BE2C (cell line): ENCODE measurements at regions not wholly inside any gene's neighbourhood (a gene's known extent, or its start where the extent isn't known, plus 50 kb on each side); places are given as distances from the start of the nearest gene placed in this dataset.

Source experiments
- DNase-seq: peaks from one replicate; pipeline ENCODE4 v3.0.0-alpha.2; 2020
- H3K27me3 ChIP-seq: fragments of 250-450 bp; sonication (Bioruptor Pico); 2 replicates; pipeline ENCODE4 v1.5.1; 2020; ENCODE audit warnings: mild to moderate bottlenecking
- H3K36me3 ChIP-seq: fragments of 250-450 bp; sonication (Bioruptor Pico); 2 replicates; pipeline ENCODE4 v1.5.1; 2020; ENCODE audit warnings: mild to moderate bottlenecking
- H3K4me1 ChIP-seq: fragments of 250-450 bp; sonication (Bioruptor Pico); 2 replicates; pipeline ENCODE4 v1.5.1; 2020
- H3K4me3 ChIP-seq: 2 replicates; pipeline ENCODE4 v1.5.1; 2011; ENCODE audit warnings: low read depth, low read length
- H3K9me3 ChIP-seq: fragments of 250-450 bp; sonication (Bioruptor Pico); 2 replicates; pipeline ENCODE4 v1.5.1; 2020
- TF ChIP-seq, protein P1 (sequence below): IDR thresholded peaks from 2 replicates; pipeline ENCODE4 v1.5.1; 2012; ENCODE audit warnings: mild to moderate bottlenecking, low read depth, low read length

DNA sequence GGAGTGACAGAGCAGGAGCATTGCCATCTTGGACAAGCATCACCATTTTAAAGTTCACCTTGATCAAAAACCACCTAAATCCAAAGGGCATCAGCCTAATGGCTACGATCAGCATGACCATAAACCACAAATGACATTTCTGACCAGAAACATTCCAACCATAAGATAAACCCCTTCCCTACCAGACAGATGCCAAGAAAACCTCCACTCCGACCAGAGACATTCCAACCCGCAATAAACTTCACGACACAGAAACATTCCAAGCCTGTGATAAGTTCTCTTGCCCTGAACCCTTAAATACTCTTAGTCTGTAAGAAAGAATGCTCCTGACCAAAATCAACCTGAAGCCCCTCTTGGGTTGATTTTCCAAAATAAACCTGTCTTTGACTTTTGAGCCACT, 606.9 kb downstream of the POM121L12 start:
- TF ChIP-seq, protein P1, sequence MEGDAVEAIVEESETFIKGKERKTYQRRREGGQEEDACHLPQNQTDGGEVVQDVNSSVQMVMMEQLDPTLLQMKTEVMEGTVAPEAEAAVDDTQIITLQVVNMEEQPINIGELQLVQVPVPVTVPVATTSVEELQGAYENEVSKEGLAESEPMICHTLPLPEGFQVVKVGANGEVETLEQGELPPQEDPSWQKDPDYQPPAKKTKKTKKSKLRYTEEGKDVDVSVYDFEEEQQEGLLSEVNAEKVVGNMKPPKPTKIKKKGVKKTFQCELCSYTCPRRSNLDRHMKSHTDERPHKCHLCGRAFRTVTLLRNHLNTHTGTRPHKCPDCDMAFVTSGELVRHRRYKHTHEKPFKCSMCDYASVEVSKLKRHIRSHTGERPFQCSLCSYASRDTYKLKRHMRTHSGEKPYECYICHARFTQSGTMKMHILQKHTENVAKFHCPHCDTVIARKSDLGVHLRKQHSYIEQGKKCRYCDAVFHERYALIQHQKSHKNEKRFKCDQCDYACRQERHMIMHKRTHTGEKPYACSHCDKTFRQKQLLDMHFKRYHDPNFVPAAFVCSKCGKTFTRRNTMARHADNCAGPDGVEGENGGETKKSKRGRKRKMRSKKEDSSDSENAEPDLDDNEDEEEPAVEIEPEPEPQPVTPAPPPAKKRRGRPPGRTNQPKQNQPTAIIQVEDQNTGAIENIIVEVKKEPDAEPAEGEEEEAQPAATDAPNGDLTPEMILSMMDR = no peak
- no peaks in the 10 kb centered on the region for H3K9me3 ChIP-seq
- H3K36me3 ChIP-seq = no peaks in the 10 kb centered on the region
- H3K27me3 ChIP-seq = no peaks in the 10 kb centered on the region
- no peak for DNase-seq
- H3K4me3 ChIP-seq = no peak overlapping the region
- H3K4me1 ChIP-seq = peaks cover 4% of the 10 kb centered on the region; the same call in 1 of the 2 replicates

DNA sequence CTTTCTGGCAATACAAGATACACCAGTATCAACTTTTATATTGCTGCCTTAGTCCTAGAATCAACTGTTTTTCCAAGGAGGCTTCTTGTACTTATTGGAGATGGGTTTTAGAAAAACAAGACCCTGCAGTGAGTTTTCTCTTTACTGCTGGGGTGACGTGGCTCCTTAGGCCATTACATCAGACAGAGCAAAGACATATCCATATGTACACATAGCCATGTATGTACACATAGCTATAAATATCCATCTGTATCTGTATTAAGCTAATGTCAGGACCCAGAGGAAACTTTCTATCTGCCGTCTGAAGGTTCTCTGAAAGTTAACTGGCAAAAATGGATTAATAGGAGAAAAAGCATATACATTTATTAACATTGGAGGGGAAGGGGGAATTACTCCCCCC, 607.4 kb downstream of the POM121L12 start:
- H3K4me3 ChIP-seq = no peak overlapping the region
- no peaks in the 10 kb centered on the region for H3K36me3 ChIP-seq
- TF ChIP-seq, protein P1 = no peak
- H3K27me3 ChIP-seq = no peaks in the 10 kb centered on the region
- no peak for DNase-seq
- no peaks in the 10 kb centered on the region for H3K9me3 ChIP-seq
- H3K4me1 ChIP-seq = peaks cover 4% of the 10 kb centered on the region; the same call in 1 of the 2 replicates

DNA sequence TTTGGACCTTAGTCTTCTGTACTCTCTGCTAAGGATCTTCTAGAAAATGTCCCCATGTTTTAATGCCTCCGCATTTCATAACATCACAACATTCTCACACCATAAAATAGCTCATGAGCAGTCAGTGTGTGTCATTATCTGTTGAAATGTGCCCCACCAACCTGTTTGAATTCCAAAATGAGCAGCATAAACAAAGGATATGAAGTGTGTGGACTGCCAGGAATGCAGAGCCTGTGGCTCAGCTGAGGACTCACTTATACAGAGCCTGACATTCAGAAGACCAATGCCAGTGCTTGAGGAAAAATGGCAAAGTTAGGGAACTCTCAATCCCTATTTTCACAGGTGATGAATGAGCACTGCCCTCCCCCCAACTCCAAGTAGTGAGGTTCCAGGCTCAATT, 621.4 kb downstream of the POM121L12 start:
- no peak for DNase-seq
- no peak overlapping the region for H3K4me3 ChIP-seq
- TF ChIP-seq, protein P1 = no peak

DNA sequence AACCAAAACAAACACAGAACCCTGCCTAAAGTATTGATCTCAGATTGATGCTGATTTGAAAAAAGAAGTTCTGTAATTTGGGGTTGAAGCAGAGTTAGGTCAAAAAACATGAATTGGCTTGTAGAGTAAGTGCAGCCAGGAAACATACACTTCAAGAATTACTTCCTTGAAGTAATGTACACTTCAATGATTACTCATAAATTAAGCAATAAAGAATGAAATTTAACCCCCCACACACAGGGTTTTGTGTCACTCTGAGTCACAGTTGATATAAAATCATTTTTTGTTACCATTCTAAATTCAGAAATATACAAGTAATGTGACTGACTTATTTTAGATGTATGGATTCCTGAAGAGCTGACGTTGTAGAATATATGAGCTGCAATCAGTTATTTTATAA, 622.2 kb downstream of the POM121L12 start:
- DNase-seq = no peak
- no peaks in the 10 kb centered on the region for H3K4me1 ChIP-seq
- no peaks in the 10 kb centered on the region for H3K9me3 ChIP-seq
- no peak overlapping the region for H3K4me3 ChIP-seq
- H3K27me3 ChIP-seq = no peaks in the 10 kb centered on the region
- TF ChIP-seq, protein P1 = no peak
- no peaks in the 10 kb centered on the region for H3K36me3 ChIP-seq

More for the DNA sequence above, 621.4 kb downstream of the POM121L12 start:
- H3K27me3 ChIP-seq = no peaks in the 10 kb centered on the region
- H3K36me3 ChIP-seq = no peaks in the 10 kb centered on the region
- no peaks in the 10 kb centered on the region for H3K9me3 ChIP-seq
- H3K4me1 ChIP-seq = no peaks in the 10 kb centered on the region

DNA sequence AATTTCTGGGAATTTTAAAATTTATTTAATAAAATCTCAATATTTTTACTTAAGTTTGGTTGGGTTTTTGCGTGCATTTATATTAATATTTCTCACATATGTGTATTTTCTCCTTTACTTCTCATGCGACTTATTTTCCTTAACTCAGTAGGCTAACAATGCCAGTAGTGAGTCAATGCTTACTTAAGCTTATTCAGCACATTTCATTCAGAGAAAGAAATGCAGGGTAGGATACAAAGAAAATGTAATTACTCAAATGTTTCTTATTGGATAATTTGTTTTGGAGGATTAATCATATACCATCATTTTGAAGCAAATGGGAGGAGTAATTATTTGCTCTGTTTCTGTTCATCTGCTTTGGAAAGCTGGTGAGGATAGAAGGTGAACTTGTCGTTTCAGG, 623.5 kb downstream of the POM121L12 start:
- TF ChIP-seq, protein P1 = no peak
- Histone ChIP-seq H3K36me3 (no peaks in the 10 kb centered on the region), H3K27me3 (no peaks in the 10 kb centered on the region), H3K4me3 (no peak overlapping the region), H3K9me3 (no peaks in the 10 kb centered on the region), H3K4me1 (no peaks in the 10 kb centered on the region)
- DNase-seq = no peak

DNA sequence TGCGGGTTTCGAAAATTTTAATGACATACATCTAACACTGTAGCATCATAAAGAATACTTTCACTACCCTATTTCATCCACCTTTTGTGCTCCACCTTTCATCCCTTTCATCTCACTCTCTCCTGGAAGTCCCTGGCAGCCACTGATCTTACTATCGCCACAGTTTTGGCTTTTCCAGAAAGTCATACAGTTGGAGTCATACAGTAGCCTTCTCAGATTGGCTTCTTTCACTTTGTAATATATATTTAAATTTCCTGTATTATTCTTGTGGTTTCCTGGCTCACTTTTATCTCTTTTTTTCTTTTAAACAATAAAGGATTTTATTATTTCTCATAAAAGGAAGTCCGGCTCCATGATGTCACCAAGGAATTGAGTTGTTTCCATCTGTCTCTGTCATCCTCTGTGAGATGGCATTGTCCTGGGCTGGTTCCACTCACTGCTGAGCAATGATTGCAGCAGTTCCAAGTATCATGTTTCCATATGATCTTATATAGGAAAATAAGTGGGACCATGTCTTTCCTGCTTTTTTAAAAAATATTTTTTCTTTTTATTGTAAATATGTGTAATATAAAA, 626.3 kb downstream of the POM121L12 start:
- Histone ChIP-seq H3K4me1 (no peaks in the 10 kb centered on the region), H3K4me3 (no peak overlapping the region), H3K9me3 (no peaks in the 10 kb centered on the region), H3K27me3 (no peaks in the 10 kb centered on the region), H3K36me3 (no peaks in the 10 kb centered on the region)
- DNase-seq = no peak
- TF ChIP-seq, protein P1 = no peak
